Liver (tissue), 8 donors: ENCODE measurements at regions not wholly inside any gene's neighbourhood (a gene's known extent, or its start where the extent isn't known, plus 50 kb on each side); places are given as distances from the start of the nearest gene placed in this dataset.

Source experiments
- DNase-seq: peaks from one replicate; pipeline ENCODE4 v3.0.0-alpha.2; 2017; ENCODE audit warnings: low spot score
- H3K27ac ChIP-seq, 2 donors: one replicate each; pipeline ENCODE4 v1.7.0; 2013; ENCODE audit warnings: inconsistent platforms in 2 of 2, low read length in 2 of 2, control low read depth in 1 of 2, low read depth in 1 of 2, mild to moderate bottlenecking in 1 of 2
- H3K27me3 ChIP-seq, 4 donors: one replicate each; pipeline versions ENCODE4 v1.6.1 to v1.7.0; 2013; ENCODE audit warnings: low read length in 3 of 4, inconsistent platforms in 1 of 4, mild to moderate bottlenecking in 1 of 4, moderate library complexity in 1 of 4; ENCODE audit not compliant: control insufficient read depth in 4 of 4, insufficient read depth in 4 of 4
- H3K36me3 ChIP-seq, 4 donors: one replicate each; pipeline versions ENCODE4 v1.6.1 to v1.7.0; 2013; ENCODE audit warnings: low read length in 3 of 4, mild to moderate bottlenecking in 3 of 4, low read depth in 1 of 4, moderate library complexity in 1 of 4; ENCODE audit not compliant: control insufficient read depth in 4 of 4, insufficient read depth in 3 of 4
- H3K4me1 ChIP-seq, 4 donors: one replicate each; pipeline versions ENCODE4 v1.6.1 to v1.7.0; 2013; ENCODE audit warnings: low read length in 3 of 4, mild to moderate bottlenecking in 3 of 4, moderate library complexity in 1 of 4; ENCODE audit not compliant: control insufficient read depth in 4 of 4, insufficient read depth in 4 of 4
- H3K4me3 ChIP-seq, 3 donors: one replicate each; pipeline versions ENCODE4 v1.6.1 to v1.7.0; 2013; ENCODE audit warnings: low read length in 3 of 3, control low read depth in 1 of 3, low read depth in 1 of 3, mild to moderate bottlenecking in 1 of 3
- H3K9ac ChIP-seq, 2 donors: one replicate each; pipeline ENCODE4 v1.7.0; 2013; ENCODE audit warnings: low read length in 2 of 2, mild to moderate bottlenecking in 2 of 2, moderate library complexity in 2 of 2, control low read depth in 1 of 2, low read depth in 1 of 2
- H3K9me3 ChIP-seq, 4 donors: one replicate each; pipeline versions ENCODE4 v1.6.1 to v1.7.0; 2013; ENCODE audit warnings: low read length in 3 of 4; ENCODE audit not compliant: control insufficient read depth in 4 of 4
- EGR1 ChIP-seq, 2 donors: IDR thresholded peaks; 2 replicates each; pipeline ENCODE4 v1.6.1; 2016 to 2018; ENCODE audit warnings: antibody characterized with exemption in 2 of 2, low read depth in 2 of 2
- FOXA1 ChIP-seq: IDR thresholded peaks from 2 replicates; pipeline ENCODE4 v1.6.1; 2016; ENCODE audit warnings: antibody characterized with exemption
- FOXA2 ChIP-seq: IDR thresholded peaks from 2 replicates; pipeline ENCODE4 v1.6.1; 2016; ENCODE audit warnings: antibody characterized with exemption
- GABPA ChIP-seq, 2 donors: IDR thresholded peaks in 1 of 2; conservative IDR thresholded peaks in 1 of 2; 2 replicates each; pipeline ENCODE4 v1.6.1; 2016; ENCODE audit warnings: antibody characterized with exemption in 2 of 2, mild to moderate bottlenecking in 1 of 2, moderate library complexity in 1 of 2
- HNF4A ChIP-seq, 2 donors: conservative IDR thresholded peaks; 2 replicates each; pipeline ENCODE4 v1.6.1; 2016; ENCODE audit warnings: antibody characterized with exemption in 2 of 2, mild to moderate bottlenecking in 2 of 2
- HNF4G ChIP-seq: IDR thresholded peaks from 2 replicates; pipeline ENCODE4 v1.6.1; 2016; ENCODE audit warnings: antibody characterized with exemption
- JUND ChIP-seq, 2 donors: IDR thresholded peaks; 2 replicates each; pipeline ENCODE4 v1.6.1; 2016; ENCODE audit warnings: antibody characterized with exemption in 2 of 2
- NR2F2 ChIP-seq: IDR thresholded peaks from 2 replicates; pipeline ENCODE4 v1.6.1; 2016; ENCODE audit warnings: antibody characterized with exemption
- RAD21 ChIP-seq, 2 donors: IDR thresholded peaks; 2 replicates each; pipeline ENCODE4 v1.6.1; 2016; ENCODE audit warnings: antibody characterized with exemption in 2 of 2, mild to moderate bottlenecking in 2 of 2
- RXRA ChIP-seq, 2 donors: IDR thresholded peaks; 2 replicates each; pipeline ENCODE4 v1.6.1; 2017 to 2018; ENCODE audit warnings: antibody characterized with exemption in 2 of 2, mild to moderate bottlenecking in 1 of 2
- SP1 ChIP-seq: IDR thresholded peaks from 2 replicates; pipeline ENCODE4 v1.6.1; 2018; ENCODE audit warnings: antibody characterized with exemption, mild to moderate bottlenecking
- TAF1 ChIP-seq: conservative IDR thresholded peaks from 2 replicates; pipeline ENCODE4 v1.6.1; 2016; ENCODE audit warnings: antibody characterized with exemption, mild to moderate bottlenecking
- YY1 ChIP-seq: IDR thresholded peaks from 2 replicates; pipeline ENCODE4 v1.6.1; 2016; ENCODE audit warnings: antibody characterized with exemption, mild to moderate bottlenecking
- WGBS: extraction: QIAGEN DNeasy Blood & Tissue Kit; methylation state at CpG from one replicate; pipeline ENCODE4 v1.1.7; 2013; 5-methylcytosine and 5-hydroxymethylcytosine counted together
- TF ChIP-seq, protein P1 (sequence below): IDR thresholded peaks from 2 replicates; pipeline ENCODE4 v1.6.1; 2016; ENCODE audit warnings: antibody characterized with exemption
- TF ChIP-seq, protein P2 (sequence below): IDR thresholded peaks from 2 replicates; pipeline ENCODE4 v1.6.1; 2016; ENCODE audit warnings: antibody characterized with exemption, mild to moderate bottlenecking
- TF ChIP-seq, protein P3 (sequence below): IDR thresholded peaks from 2 replicates; pipeline ENCODE4 v1.6.1; 2016; ENCODE audit warnings: antibody characterized with exemption
- TF ChIP-seq, protein P4 (sequence below): fragments of 150-350 bp; IDR thresholded peaks from 2 replicates; pipeline ENCODE4 v1.5.1; 2017; ENCODE audit warnings: improper control_type of control experiment, low read depth, low read length; ENCODE audit not compliant: missing input control
- TF ChIP-seq, protein P5 (sequence below): IDR thresholded peaks from 2 replicates; pipeline ENCODE4 v1.6.1; 2016; ENCODE audit warnings: antibody characterized with exemption
- donor health status: healthy.
- donor health status: healthy.
- donor health status: healthy.
- donor health status: healthy.
- donor health status: healthy.

DNA sequence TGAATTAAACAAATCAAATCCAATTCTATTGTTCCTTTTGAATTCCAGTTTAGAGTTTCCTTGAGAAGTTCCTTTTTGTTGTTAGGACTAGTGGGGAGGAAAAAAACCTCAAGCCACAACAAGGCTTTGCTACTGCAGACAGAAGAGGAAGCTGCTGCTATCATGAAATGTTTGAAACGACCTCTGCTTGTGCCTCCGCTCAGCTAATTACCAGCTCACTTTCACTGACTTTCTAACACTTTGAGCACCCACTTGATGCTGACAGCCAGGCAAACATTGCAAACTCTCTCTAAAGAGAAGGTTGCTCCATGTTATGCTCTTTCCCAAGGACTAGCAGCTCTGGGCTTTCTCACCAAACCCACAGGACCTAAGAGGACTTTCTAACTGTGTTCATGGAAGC, 203.9 kb upstream of the PROX1 start:
- Histone ChIP-seq H3K4me1 (no peaks in the 10 kb centered on the region), H3K36me3 (no peaks in the 10 kb centered on the region), H3K27ac (no peak overlapping the region), H3K4me3 (no peak overlapping the region), H3K9me3 (no peaks in the 10 kb centered on the region), H3K9ac (no peak overlapping the region), H3K27me3 (no peaks in the 10 kb centered on the region)
- no peak for DNase-seq
- WGBS = 71% methylated on average over 2 of the region's 2 CpGs
- TF ChIP-seq, protein P1, sequence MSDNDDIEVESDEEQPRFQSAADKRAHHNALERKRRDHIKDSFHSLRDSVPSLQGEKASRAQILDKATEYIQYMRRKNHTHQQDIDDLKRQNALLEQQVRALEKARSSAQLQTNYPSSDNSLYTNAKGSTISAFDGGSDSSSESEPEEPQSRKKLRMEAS = no peak
- TF ChIP-seq YY1 = no peak
- TF ChIP-seq, protein P2, sequence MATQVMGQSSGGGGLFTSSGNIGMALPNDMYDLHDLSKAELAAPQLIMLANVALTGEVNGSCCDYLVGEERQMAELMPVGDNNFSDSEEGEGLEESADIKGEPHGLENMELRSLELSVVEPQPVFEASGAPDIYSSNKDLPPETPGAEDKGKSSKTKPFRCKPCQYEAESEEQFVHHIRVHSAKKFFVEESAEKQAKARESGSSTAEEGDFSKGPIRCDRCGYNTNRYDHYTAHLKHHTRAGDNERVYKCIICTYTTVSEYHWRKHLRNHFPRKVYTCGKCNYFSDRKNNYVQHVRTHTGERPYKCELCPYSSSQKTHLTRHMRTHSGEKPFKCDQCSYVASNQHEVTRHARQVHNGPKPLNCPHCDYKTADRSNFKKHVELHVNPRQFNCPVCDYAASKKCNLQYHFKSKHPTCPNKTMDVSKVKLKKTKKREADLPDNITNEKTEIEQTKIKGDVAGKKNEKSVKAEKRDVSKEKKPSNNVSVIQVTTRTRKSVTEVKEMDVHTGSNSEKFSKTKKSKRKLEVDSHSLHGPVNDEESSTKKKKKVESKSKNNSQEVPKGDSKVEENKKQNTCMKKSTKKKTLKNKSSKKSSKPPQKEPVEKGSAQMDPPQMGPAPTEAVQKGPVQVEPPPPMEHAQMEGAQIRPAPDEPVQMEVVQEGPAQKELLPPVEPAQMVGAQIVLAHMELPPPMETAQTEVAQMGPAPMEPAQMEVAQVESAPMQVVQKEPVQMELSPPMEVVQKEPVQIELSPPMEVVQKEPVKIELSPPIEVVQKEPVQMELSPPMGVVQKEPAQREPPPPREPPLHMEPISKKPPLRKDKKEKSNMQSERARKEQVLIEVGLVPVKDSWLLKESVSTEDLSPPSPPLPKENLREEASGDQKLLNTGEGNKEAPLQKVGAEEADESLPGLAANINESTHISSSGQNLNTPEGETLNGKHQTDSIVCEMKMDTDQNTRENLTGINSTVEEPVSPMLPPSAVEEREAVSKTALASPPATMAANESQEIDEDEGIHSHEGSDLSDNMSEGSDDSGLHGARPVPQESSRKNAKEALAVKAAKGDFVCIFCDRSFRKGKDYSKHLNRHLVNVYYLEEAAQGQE = no peak
- TF ChIP-seq, protein P3, sequence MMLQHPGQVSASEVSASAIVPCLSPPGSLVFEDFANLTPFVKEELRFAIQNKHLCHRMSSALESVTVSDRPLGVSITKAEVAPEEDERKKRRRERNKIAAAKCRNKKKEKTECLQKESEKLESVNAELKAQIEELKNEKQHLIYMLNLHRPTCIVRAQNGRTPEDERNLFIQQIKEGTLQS = no peak
- TF ChIP-seq JUND (IDR thresholded peaks at IDR 0.05) = no peak
- TF ChIP-seq, protein P4, sequence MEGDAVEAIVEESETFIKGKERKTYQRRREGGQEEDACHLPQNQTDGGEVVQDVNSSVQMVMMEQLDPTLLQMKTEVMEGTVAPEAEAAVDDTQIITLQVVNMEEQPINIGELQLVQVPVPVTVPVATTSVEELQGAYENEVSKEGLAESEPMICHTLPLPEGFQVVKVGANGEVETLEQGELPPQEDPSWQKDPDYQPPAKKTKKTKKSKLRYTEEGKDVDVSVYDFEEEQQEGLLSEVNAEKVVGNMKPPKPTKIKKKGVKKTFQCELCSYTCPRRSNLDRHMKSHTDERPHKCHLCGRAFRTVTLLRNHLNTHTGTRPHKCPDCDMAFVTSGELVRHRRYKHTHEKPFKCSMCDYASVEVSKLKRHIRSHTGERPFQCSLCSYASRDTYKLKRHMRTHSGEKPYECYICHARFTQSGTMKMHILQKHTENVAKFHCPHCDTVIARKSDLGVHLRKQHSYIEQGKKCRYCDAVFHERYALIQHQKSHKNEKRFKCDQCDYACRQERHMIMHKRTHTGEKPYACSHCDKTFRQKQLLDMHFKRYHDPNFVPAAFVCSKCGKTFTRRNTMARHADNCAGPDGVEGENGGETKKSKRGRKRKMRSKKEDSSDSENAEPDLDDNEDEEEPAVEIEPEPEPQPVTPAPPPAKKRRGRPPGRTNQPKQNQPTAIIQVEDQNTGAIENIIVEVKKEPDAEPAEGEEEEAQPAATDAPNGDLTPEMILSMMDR = no peak
- no peak for TF ChIP-seq NR2F2
- TF ChIP-seq HNF4A (conservative IDR thresholded peaks at IDR 0.05) = no peak
- TF ChIP-seq FOXA1 = no peak
- TF ChIP-seq EGR1 (IDR thresholded peaks at IDR 0.05; ENCODE audit: low read depth in 2 of 2) = no peak
- TF ChIP-seq RXRA (IDR thresholded peaks at IDR 0.05) = no peak
- TF ChIP-seq GABPA (IDR thresholded peaks at IDR 0.05 in 1 of 2, conservative IDR thresholded peaks at IDR 0.05 in 1 of 2) = no peak
- no peak for TF ChIP-seq RAD21 (IDR thresholded peaks at IDR 0.05)
- TF ChIP-seq SP1 = no peak
- no peak for TF ChIP-seq TAF1
- TF ChIP-seq FOXA2 = no peak
- no peak for TF ChIP-seq HNF4G
- TF ChIP-seq, protein P5, sequence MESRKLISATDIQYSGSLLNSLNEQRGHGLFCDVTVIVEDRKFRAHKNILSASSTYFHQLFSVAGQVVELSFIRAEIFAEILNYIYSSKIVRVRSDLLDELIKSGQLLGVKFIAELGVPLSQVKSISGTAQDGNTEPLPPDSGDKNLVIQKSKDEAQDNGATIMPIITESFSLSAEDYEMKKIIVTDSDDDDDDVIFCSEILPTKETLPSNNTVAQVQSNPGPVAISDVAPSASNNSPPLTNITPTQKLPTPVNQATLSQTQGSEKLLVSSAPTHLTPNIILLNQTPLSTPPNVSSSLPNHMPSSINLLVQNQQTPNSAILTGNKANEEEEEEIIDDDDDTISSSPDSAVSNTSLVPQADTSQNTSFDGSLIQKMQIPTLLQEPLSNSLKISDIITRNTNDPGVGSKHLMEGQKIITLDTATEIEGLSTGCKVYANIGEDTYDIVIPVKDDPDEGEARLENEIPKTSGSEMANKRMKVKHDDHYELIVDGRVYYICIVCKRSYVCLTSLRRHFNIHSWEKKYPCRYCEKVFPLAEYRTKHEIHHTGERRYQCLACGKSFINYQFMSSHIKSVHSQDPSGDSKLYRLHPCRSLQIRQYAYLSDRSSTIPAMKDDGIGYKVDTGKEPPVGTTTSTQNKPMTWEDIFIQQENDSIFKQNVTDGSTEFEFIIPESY = no peak
